Renal pelvis (tissue), 1 donor: ENCODE measurements at regions not wholly inside any gene's neighbourhood (a gene's known extent, or its start where the extent isn't known, plus 50 kb on each side); places are given as distances from the start of the nearest gene placed in this dataset.
"Not testable (repeated sequence)": the region's sequence is repeated elsewhere in the genome, so short reads cannot be mapped to it uniquely, and the experiment has no call there.

ENCODE experiments used
- DNase-seq: peaks from one replicate; pipeline ENCODE4 v3.0.0-alpha.2; 2013

- DNase-seq, result no peak
These were observed 268.4 kb upstream of the CDH19 start for GRCh38 chr18:66872277-66872676.

GRCh38 chr18:66867653-66868052, 263.8 kb upstream of the CDH19 start:
- no peak for DNase-seq

GRCh38 chr18:66866427-66866940, 262.6 kb upstream of the CDH19 start:
- DNase-seq, result not testable (repeated sequence)

DNA sequence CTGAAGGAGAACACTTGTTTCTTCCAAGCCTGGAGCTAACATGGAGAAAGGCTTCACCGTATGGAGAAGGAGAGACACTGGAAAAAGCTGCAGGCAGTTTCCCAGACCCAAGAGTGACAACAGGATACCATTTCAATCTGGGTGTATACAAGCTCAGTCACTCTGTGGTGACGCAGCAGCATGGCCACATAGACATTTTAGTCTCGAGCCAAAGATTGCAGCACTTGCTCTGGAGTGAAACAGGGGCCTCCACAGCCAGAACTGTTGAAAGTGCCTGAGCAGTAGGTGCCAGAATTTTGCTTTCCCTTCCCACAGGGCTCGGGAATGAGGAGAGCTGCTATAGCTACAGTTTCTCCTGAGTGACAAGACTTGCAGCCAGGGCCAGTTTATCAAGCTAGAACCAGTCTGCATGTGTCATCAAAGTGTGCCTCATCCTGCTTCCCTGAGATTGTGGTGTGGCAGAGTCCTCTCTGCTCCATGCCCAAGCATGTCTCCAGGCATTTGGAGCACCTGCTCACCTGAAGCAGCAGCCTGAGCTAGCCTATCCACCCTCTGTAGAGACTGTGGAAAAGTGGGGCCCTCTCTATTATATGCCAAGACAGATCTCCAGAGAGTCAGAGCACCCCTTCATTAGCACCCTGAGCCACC, 234.6 kb upstream of the CDH19 start:
- no peak for DNase-seq

DNA sequence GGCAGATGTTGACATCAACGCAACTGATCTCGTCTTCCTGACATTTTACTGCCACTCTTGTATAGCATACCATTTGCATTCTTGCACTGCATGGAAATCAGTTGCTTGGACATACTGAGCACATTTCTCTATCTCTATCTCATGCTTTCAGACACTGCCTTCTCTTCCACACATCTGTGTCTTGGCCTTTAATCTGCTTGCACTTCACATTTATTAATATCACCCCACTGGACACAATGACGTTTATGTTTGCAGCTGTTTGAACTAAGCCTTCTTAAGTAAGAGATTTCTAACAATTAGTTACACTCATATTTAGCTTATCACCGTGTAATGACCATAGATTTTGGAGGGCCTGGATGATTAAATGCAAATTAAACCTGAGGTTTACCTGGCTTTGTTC, 229.8 kb upstream of the CDH19 start:
- DNase-seq, result no peak

GRCh38 chr18:66826211-66826610, 222.3 kb upstream of the CDH19 start:
- no peak for DNase-seq

- no peak for DNase-seq
These were observed 221.5 kb upstream of the CDH19 start for GRCh38 chr18:66825347-66825746.

DNA sequence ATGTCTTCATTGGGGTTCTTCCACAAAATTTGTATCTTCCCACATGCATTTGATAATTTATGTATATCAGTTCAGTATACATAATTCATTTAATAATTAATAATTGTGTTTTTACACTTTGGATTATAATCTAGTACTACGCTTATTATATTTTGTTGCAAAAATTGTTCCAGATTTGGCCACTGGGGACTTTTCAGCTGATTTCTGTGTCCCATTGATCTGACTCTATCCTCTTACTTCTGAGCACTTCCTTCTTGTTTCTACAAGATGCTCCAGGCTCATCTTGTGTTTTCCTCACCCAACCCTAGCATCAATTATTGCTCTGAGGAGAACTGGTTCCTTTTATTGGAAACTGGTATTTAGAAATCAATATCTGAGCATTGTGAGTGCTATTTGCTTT, 215.3 kb upstream of the CDH19 start:
- DNase-seq, result no peak

DNA sequence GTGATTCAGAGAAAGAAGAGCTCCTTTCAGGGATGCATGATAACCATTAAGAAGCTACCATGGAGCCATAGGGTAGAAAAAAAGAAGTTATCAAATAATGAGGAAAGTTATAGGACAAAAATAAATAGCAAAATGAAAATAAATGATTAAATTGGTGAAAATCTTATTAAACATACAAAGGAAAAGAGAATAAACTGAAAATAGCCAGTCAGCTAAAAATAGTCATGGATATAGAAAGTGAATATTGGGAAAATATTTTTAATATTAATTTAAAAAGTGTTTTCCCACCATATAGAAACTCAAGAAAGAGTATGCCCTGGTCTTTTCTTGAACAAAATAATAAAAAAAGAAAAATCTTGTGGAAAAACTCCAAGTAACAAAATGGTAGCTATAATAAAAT, 209.2 kb upstream of the CDH19 start:
- DNase-seq, result no peak

GRCh38 chr18:66795051-66795450, 191.2 kb upstream of the CDH19 start:
- DNase-seq, result no peak

GRCh38 chr18:66792466-66792865, 188.6 kb upstream of the CDH19 start:
- DNase-seq, result no peak

GRCh38 chr18:66780609-66781008, 176.7 kb upstream of the CDH19 start:
- DNase-seq, result no peak

DNA sequence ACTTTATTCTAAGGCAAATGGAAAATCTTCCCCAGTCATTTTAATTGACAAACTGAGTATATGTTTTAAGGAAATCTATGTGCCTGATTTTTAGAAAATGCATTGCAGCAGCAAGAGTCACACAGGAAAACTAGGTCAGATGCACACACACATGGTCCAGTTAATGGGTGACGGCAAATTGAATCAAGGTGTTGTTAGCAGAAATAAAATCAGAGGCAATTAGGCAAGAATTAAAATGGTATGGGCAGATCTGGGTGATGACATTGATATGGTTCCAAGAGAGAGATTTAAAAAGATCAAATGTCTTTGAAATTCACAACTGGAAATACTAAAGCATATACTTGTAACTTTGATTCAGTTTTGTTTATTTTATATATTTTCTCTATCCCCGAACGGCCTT, 174.2 kb upstream of the CDH19 start:
- no peak for DNase-seq

DNA sequence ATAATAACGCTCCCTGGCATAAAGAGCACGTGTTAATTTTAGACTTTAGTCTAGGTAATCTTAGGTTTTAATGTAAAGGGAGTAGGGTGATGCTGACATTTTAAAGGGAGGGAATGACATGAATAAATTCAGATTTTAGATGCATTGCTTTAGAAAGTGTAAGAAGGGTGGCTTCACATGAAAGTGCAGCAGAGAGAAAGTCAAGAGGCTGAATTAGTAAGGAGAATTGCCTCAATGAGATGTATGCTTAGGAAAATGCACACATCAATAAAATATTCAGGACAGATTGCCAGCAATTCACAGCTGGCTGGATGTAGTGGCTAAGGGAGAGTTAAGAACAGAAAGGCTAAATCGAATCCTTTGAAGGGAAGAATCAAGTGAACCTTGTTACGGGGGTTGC, 165.5 kb upstream of the CDH19 start:
- no peak for DNase-seq

GRCh38 chr18:66764230-66764629, 160.3 kb upstream of the CDH19 start:
- DNase-seq, result no peak

DNA sequence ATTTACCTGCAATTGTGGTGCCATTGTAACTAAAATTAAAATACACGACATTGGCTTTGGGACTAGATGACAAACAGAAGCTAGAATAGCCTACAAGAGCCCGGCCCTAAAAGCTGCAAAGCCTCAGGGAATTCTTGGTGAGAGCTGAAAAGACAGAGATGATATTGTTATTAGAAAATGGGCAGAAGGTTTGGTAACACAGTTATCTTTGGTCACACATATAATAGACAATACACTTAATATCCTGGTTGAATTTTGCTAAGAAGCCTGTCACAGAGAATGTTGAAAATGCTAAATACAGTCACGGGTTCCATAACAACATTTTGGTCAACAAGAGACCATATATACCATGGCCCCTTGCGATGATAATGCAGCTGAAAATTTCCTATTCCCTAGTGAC, 157.3 kb upstream of the CDH19 start:
- DNase-seq, result no peak

DNA sequence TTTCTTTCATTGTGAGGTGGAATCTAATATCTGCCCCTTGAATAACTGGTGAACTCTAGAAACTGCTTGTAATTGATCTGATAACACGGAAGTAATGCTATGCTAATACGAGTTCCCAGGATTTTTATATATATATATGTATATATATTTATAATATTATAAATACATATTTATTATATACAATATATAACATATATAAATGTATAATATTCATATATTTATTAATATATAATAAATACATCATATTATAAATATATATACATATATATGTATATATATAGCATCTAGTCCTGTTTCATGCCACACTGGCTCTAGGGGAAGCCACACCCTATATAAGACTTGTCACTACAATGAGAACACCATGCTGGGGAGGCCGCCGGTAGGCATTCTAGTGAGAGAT, 156.7 kb upstream of the CDH19 start:
- no peak for DNase-seq

DNA sequence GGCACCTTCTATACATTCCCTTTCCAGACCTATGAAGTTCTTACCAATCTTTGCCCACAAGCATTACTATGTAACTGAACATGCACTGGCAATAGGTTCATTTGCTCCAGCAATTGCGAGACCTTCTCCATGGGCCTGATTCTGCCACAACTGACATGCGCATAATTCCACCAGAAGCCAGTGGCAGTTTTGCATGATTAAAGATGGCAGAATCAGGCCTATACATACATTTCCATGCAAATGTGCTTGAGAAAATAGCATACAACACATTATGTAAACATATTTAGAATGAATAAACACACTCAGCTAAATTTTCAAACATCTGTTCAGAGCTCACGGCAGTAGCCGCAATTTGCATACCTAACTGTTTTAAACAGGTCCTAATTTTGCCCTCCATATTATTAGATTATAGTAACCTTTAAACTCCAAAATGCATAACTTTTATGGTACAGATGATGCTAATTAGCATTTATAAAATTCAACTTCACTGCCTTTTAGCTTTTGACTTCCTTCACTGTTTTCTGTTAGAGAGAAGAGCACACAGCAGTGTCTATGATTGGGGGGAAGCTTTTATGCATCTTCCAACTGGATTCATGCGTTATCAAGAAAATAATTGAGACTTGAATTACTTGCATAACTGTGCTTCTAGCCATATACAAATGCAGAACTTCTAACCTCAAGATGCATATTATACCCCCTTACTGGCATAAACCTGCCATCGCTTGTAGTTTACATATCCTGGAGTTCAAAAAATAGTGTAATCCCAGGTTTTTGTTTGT, 155.3 kb upstream of the CDH19 start:
- no peak for DNase-seq

- DNase-seq, result no peak
These were observed 154.1 kb upstream of the CDH19 start for GRCh38 chr18:66757946-66758345.

- DNase-seq, result no peak
These were observed 150.4 kb upstream of the CDH19 start for GRCh38 chr18:66754335-66754734.

DNA sequence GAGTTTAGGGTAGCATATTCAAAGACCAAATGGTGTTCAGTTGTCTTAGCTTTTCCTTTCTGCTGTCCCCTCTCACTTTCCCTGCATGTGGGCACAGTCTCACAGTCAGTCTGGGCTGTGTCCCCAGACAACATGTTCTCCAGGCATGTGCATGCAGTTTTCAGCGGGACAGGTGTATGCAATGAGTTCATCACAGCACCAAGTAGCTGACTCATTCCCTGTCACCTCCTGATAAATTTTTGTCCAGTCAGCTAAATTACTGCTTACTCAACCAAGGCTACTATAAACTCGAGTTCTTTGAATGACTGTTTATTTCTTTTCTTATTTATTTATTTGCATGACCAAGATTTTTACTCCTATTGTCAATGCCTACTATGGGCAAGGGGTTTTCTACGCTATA, 148.8 kb upstream of the CDH19 start:
- DNase-seq, result no peak

GRCh38 chr18:66749481-66750035, 145.7 kb upstream of the CDH19 start:
- no peak for DNase-seq

DNA sequence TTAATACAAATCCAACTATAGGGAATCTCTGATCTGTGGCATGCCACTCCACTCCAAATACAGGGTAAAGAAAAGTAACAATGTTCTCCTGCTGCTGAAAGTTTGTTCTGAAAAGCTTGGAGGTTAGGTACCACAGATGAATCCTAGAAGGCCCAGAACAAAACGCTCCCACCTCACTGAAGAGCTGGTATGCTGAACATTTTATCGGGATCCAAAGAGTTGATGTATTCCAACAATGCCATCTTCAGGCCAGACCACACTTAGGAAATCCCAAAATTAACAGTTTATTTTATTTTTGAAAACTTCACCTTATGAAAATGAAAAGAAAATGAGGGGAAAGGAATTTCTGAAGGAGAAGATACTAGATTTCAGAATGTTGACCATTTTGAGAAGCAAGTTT, 145.1 kb upstream of the CDH19 start:
- no peak for DNase-seq
